ENCODE measurements at regions not wholly inside any gene's neighbourhood (a gene's known extent, or its start where the extent isn't known, plus 50 kb on each side); places are given as distances from the start of the nearest gene placed in this dataset.

- ATAC-seq (peak in 1 of 2 donors; percentile 19), DNase-seq (no peak)
- TF ChIP-seq CTCF (IDR thresholded peaks at IDR 0.05) = no peak
- Histone ChIP-seq H3K27ac (no peak overlapping the region), H3K4me1 (no peaks in the 10 kb centered on the region), H3K9me3 (no peaks in the 10 kb centered on the region), H3K27me3 (ENCODE audit: low read depth) (no peaks in the 10 kb centered on the region), H3K36me3 (no peaks in the 10 kb centered on the region), H3K4me3 (no peak overlapping the region)
- intact Hi-C loops (cut with DNase I) = no loop called here
Measured at GRCh38 chr2:236959876-236960275, 125.8 kb upstream of the COPS8 start.

GRCh38 chr2:236960531-236960930 is 125.2 kb upstream of the COPS8 start:
- no peak for DNase-seq
- intact Hi-C loops (cut with DNase I) = no loop called here
- H3K4me1 ChIP-seq = no peaks in the 10 kb centered on the region
- no peak for ATAC-seq
- no peak overlapping the region for H3K4me3 ChIP-seq
- no peaks in the 10 kb centered on the region for H3K36me3 ChIP-seq
- H3K9me3 ChIP-seq = no peaks in the 10 kb centered on the region
- no peak overlapping the region for H3K27ac ChIP-seq
- no peak for TF ChIP-seq CTCF (IDR thresholded peaks at IDR 0.05)
- H3K27me3 ChIP-seq (ENCODE audit: low read depth) = no peaks in the 10 kb centered on the region

GRCh38 chr2:236962816-236963215 is 122.9 kb upstream of the COPS8 start:
- peaks cover 5% of the 10 kb centered on the region for H3K4me1 ChIP-seq
- intact Hi-C loops (cut with DNase I) = no loop called here
- no peaks in the 10 kb centered on the region for H3K36me3 ChIP-seq
- no peak for ATAC-seq
- H3K9me3 ChIP-seq = no peaks in the 10 kb centered on the region
- TF ChIP-seq CTCF (IDR thresholded peaks at IDR 0.05) = no peak
- no peaks in the 10 kb centered on the region for H3K27me3 ChIP-seq (ENCODE audit: low read depth)
- H3K27ac ChIP-seq = no peak overlapping the region
- no peak overlapping the region for H3K4me3 ChIP-seq
- no peak for DNase-seq

- H3K4me3 ChIP-seq = no peak overlapping the region
- no peaks in the 10 kb centered on the region for H3K9me3 ChIP-seq
- DNase-seq = no peak
- intact Hi-C loops (cut with DNase I) = no loop called here
- no peak for ATAC-seq
- H3K27ac ChIP-seq = no peak overlapping the region
- no peaks in the 10 kb centered on the region for H3K36me3 ChIP-seq
- no peak for TF ChIP-seq CTCF (IDR thresholded peaks at IDR 0.05)
- H3K27me3 ChIP-seq (ENCODE audit: low read depth) = no peaks in the 10 kb centered on the region
- H3K4me1 ChIP-seq = peaks cover 5% of the 10 kb centered on the region
Measured at GRCh38 chr2:236963631-236964182, 122.0 kb upstream of the COPS8 start.

- Histone ChIP-seq H3K27ac (no peak overlapping the region), H3K36me3 (no peaks in the 10 kb centered on the region), H3K4me1 (peaks cover 5% of the 10 kb centered on the region), H3K27me3 (ENCODE audit: low read depth) (no peaks in the 10 kb centered on the region), H3K9me3 (no peaks in the 10 kb centered on the region), H3K4me3 (no peak overlapping the region)
- DNase-seq (no peak), ATAC-seq (peak; percentile 9 to 31)
- intact Hi-C loops (cut with DNase I) = no loop called here
- TF ChIP-seq CTCF (IDR thresholded peaks at IDR 0.05) = no peak
Measured at GRCh38 chr2:236964291-236964690, 121.4 kb upstream of the COPS8 start.

Data from lower lobe of right lung (tissue), 2 donors.